OCI-LY3 (cell line): ENCODE measurements at regions not wholly inside any gene's neighbourhood (a gene's known extent, or its start where the extent isn't known, plus 50 kb on each side); places are given as distances from the start of the nearest gene placed in this dataset.

Experiments used
- CTCF ChIP-seq: fragments of 200-600, 300-600 bp; sonication (generic); IDR thresholded peaks from 2 replicates; pipeline ENCODE4 v1.5.1; 2014; ENCODE audit warnings: antibody characterized with exemption, low read length, low read depth
- EZH2phosphoT487 ChIP-seq: fragments of 200-600 bp; shearing (Covaris generic); IDR thresholded peaks from 2 replicates; pipeline ENCODE4 v1.6.1; 2018; ENCODE audit warnings: antibody characterized with exemption, mixed run types, low read depth

GRCh38 chr11:21775911-21776310, 417.0 kb upstream of the ANO5 start:
- no peak for TF ChIP-seq EZH2phosphoT487
- no peak for TF ChIP-seq CTCF
